Suppressor macrophage treated with lipopolysaccharide for 1 hour (primary cell): ENCODE measurements at regions not wholly inside any gene's neighbourhood (a gene's known extent, or its start where the extent isn't known, plus 50 kb on each side); places are given as distances from the start of the nearest gene placed in this dataset.
A peak's percentile ranks its signal among the peaks of the same experiment; 100 is the strongest.

Source experiments
- DNase-seq, 3 donors: peaks; one replicate each; pipeline ENCODE4 v3.0.0-alpha.2; 2020 to 2022

DNA sequence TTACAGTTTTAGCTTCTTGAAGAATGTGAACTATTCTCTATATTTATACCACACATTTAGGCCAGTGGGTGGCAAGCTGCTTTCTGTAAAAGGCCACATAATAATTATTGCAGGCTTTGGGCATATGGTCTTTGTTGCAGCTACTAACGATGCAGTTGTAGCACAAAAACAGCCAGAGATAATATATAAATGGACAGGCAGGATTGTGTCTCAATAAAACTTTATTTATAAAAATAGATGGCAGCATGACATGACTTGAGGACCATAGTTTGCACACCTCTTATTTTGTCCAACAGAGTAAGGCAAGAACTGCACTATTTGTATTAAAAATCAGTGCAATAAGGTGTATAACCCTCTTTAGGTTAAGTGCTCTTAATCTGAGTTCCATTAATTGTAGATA, 415.0 kb downstream of the ANXA1 start:
- DNase-seq = no peak

DNA sequence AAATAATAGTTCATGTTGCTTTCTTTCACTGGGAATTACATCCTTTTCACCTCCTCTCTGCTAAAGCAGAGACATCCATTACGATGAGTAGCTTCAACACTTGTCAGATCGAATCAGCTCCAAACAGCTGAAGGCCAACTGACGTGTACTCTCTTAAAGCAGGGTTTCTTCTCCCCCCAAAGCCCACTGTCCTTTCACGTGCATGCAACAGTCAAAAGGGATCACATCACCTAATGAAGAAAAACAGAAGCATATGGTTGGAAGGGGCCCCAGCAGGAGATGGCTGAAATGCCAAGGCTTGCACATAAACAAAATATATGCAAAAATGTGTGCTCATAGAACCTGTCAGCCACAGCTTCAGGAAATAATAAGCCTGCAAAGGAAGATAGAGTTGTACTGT, 421.6 kb downstream of the ANXA1 start:
- DNase-seq = no peak

DNA sequence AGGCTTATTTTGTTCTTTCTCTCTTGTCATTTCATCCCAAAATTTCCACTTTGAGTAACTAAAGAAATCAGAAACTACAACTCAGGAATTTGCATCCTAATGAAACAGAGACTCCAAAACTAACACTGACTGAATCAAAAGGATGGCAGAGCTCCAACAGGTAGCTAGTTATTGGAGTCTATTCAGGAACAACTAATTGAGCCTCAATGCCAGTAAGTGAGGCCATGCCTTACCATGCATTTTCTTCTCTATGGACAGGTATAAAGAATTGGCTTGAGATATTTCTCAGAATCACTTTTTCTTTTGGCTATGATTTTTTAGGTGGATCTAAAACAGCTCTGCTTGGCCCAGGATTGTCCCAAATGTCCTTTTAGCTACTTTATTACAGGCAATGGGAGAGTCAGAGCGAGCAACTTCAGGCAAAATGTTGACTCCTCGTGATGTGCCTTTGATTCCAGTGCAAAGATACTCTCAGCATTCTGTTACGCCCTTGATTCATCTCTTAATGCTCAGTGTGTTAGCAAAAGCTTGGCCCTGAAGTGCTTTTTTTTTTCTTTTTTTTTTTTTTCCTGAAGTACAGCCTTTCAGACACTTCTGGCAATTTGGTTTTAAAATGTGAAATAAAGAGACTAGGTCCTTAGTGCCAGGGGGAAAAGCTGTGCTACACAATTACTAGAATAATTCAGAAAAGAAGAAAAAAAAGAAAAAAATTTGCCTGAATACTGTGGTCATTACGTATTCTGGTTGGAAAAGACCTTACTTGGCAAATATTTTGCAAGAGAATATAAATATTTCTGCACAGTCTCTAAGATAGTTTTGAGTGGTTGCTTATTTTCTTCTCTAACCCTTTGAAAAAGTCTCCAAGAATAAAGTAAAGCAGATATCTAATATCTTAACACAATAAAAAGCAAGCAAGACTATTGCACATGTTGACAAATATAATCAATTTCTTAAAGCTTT, 423.7 kb downstream of the ANXA1 start:
- no peak for DNase-seq

DNA sequence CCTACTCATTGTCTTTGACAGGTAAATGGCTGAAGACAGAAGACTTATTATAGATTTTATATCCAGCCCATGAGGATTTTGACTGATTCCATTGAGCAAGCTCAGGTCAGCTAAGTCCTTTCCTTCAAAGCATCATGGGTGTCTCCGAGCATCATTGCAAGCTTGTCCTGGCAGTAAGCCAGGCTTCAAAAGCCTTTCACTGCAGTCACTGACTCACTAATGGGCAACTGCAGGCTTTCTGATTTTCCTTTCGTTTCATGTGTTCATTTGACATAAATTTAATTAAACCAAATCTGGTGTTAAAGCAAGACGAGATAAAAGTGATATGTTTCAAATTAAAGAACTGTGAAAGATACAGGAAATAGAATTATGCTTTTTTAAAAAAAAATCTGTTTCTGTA, 426.2 kb downstream of the ANXA1 start:
- DNase-seq = no peak

DNA sequence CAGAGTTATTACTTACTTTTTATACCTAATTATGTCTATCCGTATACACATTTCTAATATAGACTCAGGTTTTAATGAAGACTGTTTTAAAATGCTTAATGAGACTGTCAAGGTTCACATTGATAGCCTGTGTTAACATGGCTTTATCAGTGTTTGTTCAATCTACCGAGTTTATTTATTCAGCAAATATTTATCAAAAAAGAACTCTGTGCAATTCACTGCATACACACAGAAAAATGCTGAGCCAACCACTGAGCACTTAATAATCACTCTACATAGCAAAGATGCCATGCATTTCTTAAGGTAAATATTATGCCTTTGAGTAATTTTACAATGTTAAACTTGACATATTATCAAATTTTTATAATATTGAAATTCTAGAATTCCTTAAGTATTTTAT, 428.2 kb downstream of the ANXA1 start:
- DNase-seq = no peak

DNA sequence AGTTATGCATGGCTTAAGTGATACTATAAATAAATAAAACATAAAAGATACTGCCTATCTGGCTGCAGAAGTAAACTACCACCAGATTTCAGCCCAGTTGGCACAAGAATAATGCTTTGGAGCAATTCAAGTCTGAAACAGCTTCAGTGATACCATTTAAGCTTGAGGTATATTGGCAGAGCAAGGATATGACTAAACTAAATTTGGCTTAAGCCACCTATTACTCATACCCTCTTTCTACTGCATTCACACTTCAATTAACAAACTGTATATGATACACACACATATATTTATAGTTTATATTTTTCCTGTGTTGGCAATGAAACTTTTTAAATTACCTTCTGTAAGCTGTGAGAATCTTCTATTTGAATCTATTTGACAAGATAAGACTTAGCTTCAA, 431.9 kb downstream of the ANXA1 start:
- no peak for DNase-seq

DNA sequence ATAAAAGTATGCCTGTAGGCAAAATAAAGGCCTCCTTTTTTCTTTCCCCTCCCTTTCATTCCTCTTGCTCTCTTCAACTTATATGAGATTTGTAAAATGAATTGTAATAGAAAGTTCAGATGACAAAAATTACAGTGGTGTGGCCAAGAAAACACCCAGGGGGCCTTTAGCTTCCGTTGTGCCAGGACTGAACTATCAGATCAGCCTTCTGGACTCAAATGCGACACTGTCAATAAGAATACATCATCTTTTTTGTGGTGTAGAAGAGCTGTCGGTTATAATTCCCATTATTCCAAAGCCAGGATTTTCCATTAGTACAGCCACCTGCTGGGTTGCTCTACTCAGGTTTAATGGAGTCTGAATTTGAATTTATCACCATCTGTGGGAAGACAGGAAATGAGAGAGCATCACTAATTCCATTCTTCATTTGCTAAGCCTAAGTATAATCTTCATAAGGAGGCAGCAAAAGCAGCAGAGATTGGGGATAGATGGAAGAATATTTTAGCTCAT, 443.4 kb downstream of the ANXA1 start:
- DNase-seq = no peak

DNA sequence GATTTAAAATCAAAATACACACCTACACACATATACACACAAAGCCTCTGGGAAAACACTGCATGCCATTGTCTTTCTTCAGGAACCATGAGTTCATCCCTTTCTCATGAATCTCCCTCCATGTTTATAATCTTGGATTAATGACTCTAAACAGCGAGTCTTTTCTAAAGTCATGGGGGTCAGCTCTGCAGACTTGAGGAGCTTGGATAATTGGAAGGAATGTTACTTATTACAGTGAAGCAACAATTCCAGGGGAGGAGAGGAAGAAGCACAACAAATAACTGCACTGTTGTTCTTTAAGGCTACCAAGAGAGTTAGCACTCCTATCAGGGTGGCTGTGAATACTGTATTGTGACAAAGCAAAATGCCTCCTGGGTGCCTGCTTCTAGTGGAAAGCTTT, 444.7 kb downstream of the ANXA1 start:
- DNase-seq = no peak

DNA sequence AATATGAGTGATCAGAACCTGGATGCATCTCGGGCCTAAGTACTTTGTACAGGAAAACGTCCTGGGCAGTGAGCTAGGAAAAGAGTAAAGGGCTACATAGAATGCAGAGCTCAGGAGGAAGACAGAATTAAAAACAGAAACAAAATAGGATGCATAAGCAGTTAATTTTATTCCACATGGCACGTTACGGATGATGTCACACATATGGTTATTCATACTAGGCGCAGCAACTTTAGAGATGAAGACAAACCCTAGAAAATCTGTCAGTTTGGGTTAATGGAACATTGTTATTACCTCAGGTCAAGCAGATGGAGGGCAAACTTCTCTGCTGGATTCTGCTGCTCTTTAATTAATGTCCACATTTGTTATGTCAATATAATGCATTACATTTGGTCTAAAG, 445.4 kb downstream of the ANXA1 start:
- no peak for DNase-seq

DNA sequence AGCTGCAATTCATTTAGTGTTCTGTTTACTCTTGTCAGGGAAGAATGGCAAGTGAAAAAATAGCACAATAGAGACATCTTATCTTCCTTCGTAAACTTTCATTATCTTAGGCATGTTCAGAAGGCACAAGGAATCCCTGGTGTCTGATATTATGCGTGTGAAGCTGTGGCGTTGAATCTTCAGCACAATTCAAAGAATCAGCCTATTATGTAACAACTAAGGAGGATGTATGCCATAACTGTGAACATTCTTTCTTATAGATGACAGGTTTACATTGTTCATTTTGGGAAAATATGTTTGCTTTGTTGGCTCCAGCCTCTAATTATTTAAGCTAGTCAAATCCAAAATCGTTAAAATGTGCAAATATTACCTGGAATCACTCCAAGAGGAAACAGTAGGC, 446.1 kb downstream of the ANXA1 start:
- DNase-seq = no peak

DNA sequence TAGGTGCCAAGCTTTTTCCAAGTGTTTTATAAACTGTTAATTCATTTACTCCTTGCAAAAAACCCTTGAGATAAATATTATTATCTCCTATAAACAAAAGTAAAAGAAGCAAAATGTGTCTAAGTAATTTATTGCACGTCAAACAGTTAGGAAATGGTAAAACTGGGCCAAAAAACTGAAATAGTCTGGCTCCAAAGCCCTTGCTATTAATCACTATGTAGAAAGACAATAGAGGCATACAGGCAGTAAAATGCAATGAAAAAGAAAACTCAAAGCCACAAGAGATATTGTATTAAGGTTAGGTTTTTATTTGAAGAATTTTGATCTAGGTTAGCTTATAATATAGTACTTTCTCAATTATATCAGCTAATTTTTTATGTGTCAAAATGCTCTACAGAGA, 457.7 kb downstream of the ANXA1 start:
- DNase-seq = peak in 1 of 3 donors; percentile 10

DNA sequence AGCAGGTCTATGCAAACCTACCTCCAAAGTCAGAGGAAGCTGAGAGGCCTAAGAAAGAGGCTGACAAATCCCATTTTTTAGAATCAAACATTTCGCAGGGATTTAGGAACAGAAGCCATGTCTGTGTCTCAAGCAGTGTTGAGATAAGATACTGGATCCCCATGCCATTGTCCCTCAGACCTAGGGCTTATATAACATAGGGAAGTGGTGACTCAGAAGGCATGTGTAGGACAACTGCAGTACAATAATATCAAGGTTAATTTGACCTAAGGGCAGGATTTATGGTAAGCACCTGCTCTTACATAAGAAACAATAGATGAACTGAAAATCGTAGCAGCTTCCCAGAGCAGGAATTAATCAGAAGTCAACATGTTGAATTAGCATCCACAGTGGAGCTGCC, 459.4 kb downstream of the ANXA1 start:
- DNase-seq = no peak

DNA sequence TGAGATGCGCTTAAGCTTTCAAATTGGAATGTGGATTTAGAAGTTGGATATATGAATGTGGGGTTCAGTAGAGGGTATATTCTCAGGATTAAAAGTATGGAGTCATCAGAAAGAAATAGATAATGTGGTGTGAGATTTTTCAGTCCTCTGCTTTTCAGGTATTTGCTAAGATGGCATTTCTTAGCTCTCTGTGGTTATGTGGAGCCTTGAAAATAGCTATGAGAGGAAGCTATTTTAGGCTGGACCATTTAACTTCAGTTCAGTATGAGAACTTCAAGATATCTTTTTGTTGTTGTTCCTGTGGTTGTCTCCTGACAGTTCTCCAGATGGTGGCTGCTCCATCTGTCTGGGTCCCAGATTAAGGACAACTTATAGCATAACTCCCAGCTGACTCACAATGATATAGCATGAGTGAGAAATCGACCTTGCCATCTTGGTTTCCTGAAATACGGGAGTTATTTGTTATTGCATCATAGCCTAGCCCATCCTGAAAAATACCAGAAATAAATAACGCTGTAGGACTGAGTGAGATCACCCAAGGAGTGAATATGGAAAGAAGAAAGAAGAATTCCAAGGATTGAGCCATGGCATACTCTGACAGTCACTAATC, 461.5 kb downstream of the ANXA1 start:
- no peak for DNase-seq

DNA sequence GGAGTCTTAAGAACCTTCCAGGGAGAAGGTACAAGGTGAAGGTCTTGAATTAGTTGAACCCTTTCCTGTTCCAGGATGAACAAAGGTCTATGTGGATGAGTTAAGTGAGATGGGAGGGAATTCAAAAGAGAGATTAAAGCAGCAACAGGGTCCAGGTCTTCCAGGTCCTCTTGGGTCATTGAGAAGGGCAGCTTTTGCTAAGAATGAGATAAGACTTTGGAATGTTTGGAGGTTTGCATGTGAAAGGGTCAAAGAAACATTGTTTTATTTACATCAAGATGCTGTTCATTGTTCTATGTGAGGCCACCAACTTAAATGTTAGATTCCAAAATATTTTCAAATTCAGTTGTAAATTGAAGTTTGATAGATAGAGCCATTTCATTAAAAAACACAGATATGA, 463.9 kb downstream of the ANXA1 start:
- DNase-seq = no peak

DNA sequence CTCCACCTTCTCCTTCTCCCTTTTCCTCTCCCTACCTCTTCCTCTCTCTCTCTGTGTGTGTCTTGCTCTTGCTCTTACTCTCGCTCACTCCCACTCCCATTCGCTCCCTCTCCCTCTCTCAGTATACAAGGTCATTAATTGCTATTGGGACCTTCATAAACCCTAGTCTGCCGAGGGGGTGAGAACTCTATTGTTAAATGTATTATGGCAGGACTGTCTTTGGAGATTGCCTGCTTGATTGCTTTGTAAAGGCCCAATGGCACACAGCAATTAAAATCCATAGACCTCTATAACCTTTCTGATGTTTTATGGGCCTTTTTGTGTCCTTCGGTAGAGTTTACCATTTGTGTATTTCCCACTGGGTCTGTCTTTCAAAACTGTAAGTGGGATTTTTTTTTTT, 465.9 kb downstream of the ANXA1 start:
- DNase-seq = no peak

DNA sequence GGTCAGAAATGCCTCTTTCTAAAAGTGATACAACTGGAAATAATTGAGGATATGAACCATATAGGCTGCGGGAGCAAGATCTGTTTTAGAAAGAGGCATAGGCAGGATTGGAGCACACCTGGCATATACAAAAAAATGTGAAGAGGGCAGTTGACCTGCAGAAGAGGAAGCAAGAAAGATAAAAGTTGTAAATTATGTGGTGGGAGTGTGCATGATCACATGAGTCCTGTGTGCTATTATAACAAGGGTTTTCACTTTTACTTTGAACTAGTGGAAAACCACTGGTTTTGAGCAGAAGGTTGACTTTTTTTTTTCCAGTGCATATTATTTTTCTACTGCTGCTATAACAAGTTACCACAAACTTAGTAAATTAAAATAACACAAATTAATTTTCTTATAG, 489.3 kb downstream of the ANXA1 start:
- no peak for DNase-seq

DNA sequence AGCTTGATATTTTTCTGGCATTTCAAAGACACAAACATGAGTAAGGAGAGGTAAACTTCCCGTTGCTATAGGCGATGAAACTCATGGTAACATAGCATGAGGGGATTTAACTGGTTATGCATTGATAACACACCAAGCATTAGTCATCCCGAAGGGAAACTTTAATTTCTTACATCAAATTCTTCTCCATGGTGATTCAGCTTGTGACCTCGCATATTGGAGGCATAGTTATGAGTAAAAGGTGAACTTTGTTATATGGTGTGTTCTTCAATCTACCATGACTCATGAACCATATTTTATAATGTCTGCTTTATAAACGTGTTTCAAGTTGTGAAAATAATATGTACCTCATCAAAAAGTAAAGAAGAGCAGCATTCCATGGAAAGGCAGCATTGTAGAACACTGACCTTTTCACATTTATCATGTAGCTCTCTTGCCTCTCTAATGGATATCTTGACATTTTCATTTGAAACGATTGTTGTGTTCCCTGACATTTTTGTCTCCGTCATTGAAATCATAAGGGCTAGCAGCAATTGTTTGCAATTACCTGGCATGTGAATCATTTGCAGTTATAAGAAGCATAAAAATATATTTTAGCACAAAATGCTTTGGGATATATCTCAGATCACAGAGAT, 491.8 kb downstream of the ANXA1 start:
- DNase-seq = peak; percentile 3 to 35 (median 8)

DNA sequence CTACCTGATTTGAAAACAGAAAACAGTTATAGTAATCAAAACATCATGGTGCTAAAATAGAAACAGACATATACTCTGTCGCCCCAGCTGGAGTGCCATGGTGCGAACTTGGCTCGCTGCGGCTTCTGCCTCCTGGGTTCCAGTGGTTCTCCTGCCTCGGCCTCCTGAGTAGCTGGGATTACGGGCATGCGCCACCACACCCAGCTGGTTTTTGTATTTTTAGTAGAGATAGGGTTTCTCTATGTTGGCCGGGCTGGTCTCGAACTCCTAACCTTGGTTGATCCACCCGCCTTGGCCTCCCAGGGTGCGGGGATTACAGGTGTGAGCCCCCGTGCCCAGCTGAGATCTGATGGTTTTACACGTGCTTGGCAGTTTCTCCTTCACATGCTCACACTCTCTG, 495.9 kb downstream of the ANXA1 start:
- DNase-seq = no peak

DNA sequence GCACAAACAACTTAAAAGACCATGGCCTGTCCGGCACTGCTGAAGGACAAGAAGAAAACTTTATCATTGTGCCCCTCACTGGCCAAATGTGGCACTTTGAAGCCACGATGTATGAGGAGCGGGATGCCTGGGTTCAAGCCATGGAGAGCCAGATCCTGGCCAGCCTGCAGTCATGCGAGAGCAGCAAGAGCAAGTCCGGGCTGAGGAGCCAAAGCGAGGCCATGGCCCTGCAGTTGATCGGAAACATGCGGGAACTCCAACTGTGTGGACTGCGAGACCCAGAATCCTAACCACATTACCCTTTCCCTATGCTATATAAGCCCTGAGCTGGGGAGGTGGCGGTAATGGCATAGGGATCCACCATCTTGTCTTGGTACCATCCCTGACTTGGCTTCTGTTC, 497.9 kb downstream of the ANXA1 start:
- DNase-seq = no peak

DNA sequence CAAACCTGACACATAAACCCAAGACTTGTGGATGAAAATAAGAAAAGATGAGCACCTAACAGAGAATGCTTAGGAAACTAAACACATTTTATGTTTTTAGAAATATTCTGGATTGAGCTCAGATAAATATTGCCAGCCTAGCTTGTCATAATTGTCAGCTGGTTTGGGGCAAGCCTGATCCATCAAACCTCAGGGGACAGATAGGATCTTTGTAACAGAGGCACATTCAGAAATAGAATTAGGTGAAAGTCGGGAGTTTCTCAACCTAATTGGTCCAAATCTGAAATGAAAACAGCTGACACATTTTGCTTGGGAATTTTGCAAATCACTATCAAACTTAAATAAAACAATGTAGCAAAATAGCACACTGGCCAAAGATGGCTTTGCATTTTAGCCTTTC, 503.7 kb downstream of the ANXA1 start:
- no peak for DNase-seq

DNA sequence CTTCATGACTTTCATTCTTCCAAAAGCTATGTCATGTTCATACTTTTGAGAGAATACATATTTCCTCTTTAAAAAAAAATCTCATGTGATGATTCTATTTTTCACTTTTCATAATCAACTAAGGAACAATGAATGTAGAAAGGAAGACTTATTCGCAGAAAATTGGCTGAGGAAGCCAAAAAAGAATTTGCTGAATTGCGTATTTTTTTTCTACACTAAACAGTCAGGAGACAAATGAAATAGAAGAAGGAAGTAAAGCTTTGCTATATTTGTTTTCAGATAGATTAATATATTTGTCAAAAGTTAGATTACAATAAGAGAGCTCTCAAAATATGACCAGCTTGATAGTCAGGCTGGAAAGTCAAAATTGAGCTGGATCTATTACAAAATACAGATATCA, 504.2 kb downstream of the ANXA1 start:
- DNase-seq = no peak

DNA sequence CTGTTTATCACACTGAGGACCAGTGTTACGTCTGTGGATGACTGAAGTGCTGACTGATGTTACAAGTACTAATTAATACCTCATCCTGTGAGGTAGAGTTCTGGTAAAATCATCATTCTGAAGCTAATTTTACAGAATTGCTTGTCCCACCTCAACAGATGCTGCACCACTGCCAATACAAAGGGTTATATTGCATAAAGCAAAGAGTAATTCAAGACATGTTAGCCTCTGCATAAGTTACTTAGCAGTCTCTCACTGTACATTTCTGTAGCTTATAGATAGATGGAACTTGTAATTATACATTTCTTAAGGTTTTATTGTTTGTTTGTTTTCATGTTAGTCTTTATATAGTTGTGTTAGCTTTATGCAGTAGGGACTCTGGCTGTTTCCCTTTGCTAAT, 513.6 kb downstream of the ANXA1 start:
- DNase-seq = no peak

DNA sequence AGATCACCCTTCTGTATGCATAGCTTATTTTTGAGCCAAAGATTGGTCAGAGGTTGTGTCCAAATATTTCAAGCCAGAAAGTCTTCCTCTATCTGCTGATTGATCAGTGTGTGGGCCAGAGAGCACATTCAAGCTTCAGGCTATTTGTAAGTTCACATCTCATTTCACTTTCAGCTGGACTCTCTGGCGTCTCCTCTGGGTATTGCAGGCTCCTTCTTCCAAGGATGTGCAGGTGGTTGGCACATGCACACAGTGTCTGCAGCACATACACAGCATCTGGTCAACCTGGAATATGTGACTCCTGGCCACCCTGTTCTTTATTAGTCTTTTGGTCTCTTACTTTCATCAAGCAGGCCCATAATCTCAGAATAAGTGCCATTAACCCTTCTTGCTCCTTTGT, 516.1 kb downstream of the ANXA1 start:
- no peak for DNase-seq

DNA sequence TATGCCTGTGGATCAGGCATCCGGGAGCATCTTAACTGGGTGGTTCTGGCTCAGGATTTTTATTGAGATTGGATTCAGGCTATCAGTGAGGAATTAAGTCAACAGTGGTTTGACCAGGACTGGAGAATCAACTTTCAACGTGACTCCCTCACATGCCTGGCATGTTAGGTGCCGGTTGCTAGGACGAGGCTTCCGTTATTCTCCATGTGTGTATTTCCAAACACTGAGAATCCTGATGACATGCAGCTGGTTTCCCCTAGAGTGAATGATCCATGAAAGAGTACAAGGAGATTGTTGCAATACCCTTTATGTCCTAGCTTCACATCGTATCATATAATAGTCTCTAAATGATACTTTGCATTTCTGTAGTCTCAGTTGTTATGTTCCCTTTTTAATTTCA, 529.2 kb downstream of the ANXA1 start:
- DNase-seq = no peak
